Ascending aorta (tissue), 2 donors: ENCODE measurements at regions not wholly inside any gene's neighbourhood (a gene's known extent, or its start where the extent isn't known, plus 50 kb on each side); places are given as distances from the start of the nearest gene placed in this dataset.

Source experiments
- DNase-seq, 2 donors: peaks; one replicate each; pipeline ENCODE4 v3.0.0-alpha.2; 2019; ENCODE audit warnings: low spot score in 2 of 2
- H3K27ac ChIP-seq, 2 donors: fragments of 200-600 bp; sonication (generic); one replicate each; pipeline ENCODE4 v1.5.1; 2016 to 2017; ENCODE audit warnings: mild to moderate bottlenecking in 1 of 2
- H3K27me3 ChIP-seq: fragments of 200-600 bp; sonication (generic); one replicate; pipeline ENCODE4 v1.5.1; 2017
- H3K36me3 ChIP-seq, 2 donors: fragments of 200-600 bp; sonication (generic); one replicate each; pipeline ENCODE4 v1.5.1; 2016
- H3K4me1 ChIP-seq, 2 donors: fragments of 200-600 bp; sonication (generic); one replicate each; pipeline ENCODE4 v1.5.1; 2016 to 2017; ENCODE audit warnings: mild to moderate bottlenecking in 1 of 2
- H3K4me3 ChIP-seq, 2 donors: fragments of 200-600 bp; sonication (generic); one replicate each; pipeline ENCODE4 v1.5.1; 2016 to 2017; ENCODE audit warnings: mild to moderate bottlenecking in 1 of 2
- H3K9me3 ChIP-seq, 2 donors: fragments of 200-600 bp; sonication (generic); one replicate each; pipeline ENCODE4 v1.5.1; 2016
- CTCF ChIP-seq, 3 experiments: fragments of 200-600 bp in 2 of 3; fragments of 450-650 bp in 1 of 3; sonication (generic) in 2 of 3; IDR thresholded peaks; one replicate each; pipeline ENCODE4 v1.5.1; 2016 to 2019; ENCODE audit warnings: antibody characterized with exemption in 3 of 3, mild to moderate bottlenecking in 1 of 3, moderate library complexity in 1 of 3
- intact Hi-C: fragments of 100-400 bp; cut with DNase I; formaldehyde crosslinking; loops from one replicate; pipeline ENCODE4 v1.15.1; 2023

DNA sequence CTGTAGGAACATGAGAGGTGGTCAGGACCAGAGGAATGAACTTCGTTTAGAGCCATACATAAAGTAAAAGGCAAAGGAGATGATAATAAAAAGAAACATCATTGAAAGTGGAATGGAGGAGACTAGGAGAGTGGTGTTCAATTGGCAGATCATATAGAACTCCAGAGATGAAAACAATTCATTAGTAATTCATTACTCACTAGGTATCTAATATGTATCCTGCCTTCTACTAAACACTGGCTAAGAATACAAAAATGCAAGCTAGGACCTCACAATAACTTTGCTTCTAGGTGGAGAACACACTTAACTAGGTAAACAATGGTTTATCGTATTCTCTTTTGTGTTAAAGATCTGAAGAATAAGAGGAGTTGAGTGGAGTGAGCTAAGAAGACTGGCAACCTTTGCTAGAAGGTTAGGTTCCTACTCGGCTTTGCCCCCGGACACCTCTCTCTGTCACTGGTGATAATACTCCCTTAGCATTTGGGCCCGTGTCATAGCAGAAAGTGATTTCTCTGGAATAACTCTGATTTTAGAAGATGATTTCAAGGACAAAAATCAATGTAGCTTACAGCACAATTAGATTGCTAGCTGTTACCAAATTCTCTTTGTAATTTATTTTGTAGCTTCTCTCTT is 88.6 kb upstream of the IFNE start:
- Histone ChIP-seq H3K27ac (no peak overlapping the region), H3K4me1 (no peaks in the 10 kb centered on the region), H3K36me3 (no peaks in the 10 kb centered on the region), H3K9me3 (no peaks in the 10 kb centered on the region), H3K4me3 (no peak overlapping the region), H3K27me3 (no peaks in the 10 kb centered on the region)
- intact Hi-C loops: no loop called here
- no peak for TF ChIP-seq CTCF (IDR thresholded peaks at IDR 0.05)
- DNase-seq: no peak

- Histone ChIP-seq H3K4me3 (no peak overlapping the region), H3K27ac (no peak overlapping the region), H3K27me3 (no peaks in the 10 kb centered on the region), H3K36me3 (no peaks in the 10 kb centered on the region), H3K9me3 (no peaks in the 10 kb centered on the region), H3K4me1 (no peaks in the 10 kb centered on the region)
- intact Hi-C loops: no loop called here
- DNase-seq: no peak
- TF ChIP-seq CTCF (IDR thresholded peaks at IDR 0.05): no peak
These were observed 92.1 kb upstream of the IFNE start for GRCh38 chr9:21574261-21574660.

GRCh38 chr9:21576331-21577189 is 94.4 kb upstream of the IFNE start:
- no peak for TF ChIP-seq CTCF (IDR thresholded peaks at IDR 0.05)
- intact Hi-C loops: no loop called here
- no peaks in the 10 kb centered on the region for H3K27me3 ChIP-seq
- no peaks in the 10 kb centered on the region for H3K36me3 ChIP-seq
- peak overlapping the region in 1 of 2 donors; percentile 11 for H3K4me3 ChIP-seq
- no peaks in the 10 kb centered on the region for H3K9me3 ChIP-seq
- no peak for DNase-seq
- no peak overlapping the region for H3K27ac ChIP-seq
- no peaks in the 10 kb centered on the region for H3K4me1 ChIP-seq

- DNase-seq: no peak
- Histone ChIP-seq H3K4me3 (no peak overlapping the region), H3K27ac (no peak overlapping the region), H3K9me3 (no peaks in the 10 kb centered on the region), H3K36me3 (no peaks in the 10 kb centered on the region), H3K4me1 (no peaks in the 10 kb centered on the region), H3K27me3 (no peaks in the 10 kb centered on the region)
- intact Hi-C loops: no loop called here
- no peak for TF ChIP-seq CTCF (IDR thresholded peaks at IDR 0.05)
These were observed 97.1 kb upstream of the IFNE start for GRCh38 chr9:21579247-21579671.

- intact Hi-C loops: no loop called here
- H3K36me3 ChIP-seq: no peaks in the 10 kb centered on the region
- no peaks in the 10 kb centered on the region for H3K4me1 ChIP-seq
- no peak overlapping the region for H3K27ac ChIP-seq
- no peak for DNase-seq
- TF ChIP-seq CTCF (IDR thresholded peaks at IDR 0.05): no peak
- no peak overlapping the region for H3K4me3 ChIP-seq
- H3K27me3 ChIP-seq: no peaks in the 10 kb centered on the region
- no peaks in the 10 kb centered on the region for H3K9me3 ChIP-seq
These were observed 97.6 kb upstream of the IFNE start for GRCh38 chr9:21579743-21580142.
